ENCODE measurements at regions not wholly inside any gene's neighbourhood (a gene's known extent, or its start where the extent isn't known, plus 50 kb on each side); places are given as distances from the start of the nearest gene placed in this dataset.
"Not testable (repeated sequence)": the region's sequence is repeated elsewhere in the genome, so short reads cannot be mapped to it uniquely, and the experiment has no call there.

DNA sequence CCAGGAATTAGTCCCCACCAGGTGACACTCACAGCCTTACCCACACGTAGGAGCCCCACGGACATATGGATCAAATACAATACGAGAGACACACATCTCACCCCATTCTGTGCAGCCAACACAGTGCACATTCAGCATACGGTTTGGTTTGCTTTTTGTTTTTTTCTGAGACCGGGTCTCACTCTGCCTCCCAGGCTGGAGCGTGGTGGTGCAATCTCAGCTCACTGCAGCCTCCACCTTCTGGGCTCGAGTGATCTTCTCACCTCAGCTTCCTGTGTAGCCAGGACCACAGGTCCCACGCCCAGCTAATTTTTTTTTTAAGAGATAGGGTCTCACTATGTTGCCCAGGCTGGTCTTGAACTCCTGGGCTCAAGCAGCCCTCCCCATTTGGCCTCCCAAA is 102.8 kb downstream of the POTEB start:
- not testable (repeated sequence) for H3K4me3 Mint-ChIP-seq; H3K27ac Mint-ChIP-seq; H3K9me3 Mint-ChIP-seq; H3K4me1 Mint-ChIP-seq (ENCODE audit: low read depth); H3K27me3 Mint-ChIP-seq; H3K36me3 Mint-ChIP-seq (ENCODE audit: low read depth)

DNA sequence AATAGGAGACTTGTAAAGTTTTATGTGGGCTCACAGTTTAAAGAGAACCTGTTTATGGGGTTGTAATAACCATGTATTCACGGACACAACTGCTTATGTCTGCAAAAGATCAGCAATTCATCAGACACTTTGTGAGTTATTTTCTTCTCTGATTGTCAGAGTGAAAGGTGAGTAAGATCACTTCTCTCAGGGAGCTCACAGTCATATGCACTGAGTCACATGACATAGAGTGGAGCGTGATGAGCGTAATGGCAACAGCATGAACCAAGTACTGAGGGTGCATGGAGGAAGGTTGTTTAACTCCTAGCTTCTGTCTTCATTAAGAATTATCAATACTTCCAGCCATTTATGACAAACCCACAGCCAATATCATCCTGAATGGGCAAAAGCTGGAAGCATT is 111.0 kb downstream of the POTEB start:
- H3K4me1 Mint-ChIP-seq (ENCODE audit: low read depth); H3K4me3 Mint-ChIP-seq; H3K36me3 Mint-ChIP-seq (ENCODE audit: low read depth); H3K27me3 Mint-ChIP-seq; H3K9me3 Mint-ChIP-seq; H3K27ac Mint-ChIP-seq: not testable (repeated sequence)

- not testable (repeated sequence) for H3K36me3 Mint-ChIP-seq (ENCODE audit: low read depth); H3K27me3 Mint-ChIP-seq; H3K27ac Mint-ChIP-seq; H3K4me3 Mint-ChIP-seq; H3K9me3 Mint-ChIP-seq; H3K4me1 Mint-ChIP-seq (ENCODE audit: low read depth)
Observed at GRCh38 chr15:21763756-21764155, 113.8 kb downstream of the POTEB start.

GRCh38 chr15:21760250-21761023 is 117.1 kb downstream of the POTEB start:
- not testable (repeated sequence) for H3K27ac Mint-ChIP-seq, H3K9me3 Mint-ChIP-seq

DNA sequence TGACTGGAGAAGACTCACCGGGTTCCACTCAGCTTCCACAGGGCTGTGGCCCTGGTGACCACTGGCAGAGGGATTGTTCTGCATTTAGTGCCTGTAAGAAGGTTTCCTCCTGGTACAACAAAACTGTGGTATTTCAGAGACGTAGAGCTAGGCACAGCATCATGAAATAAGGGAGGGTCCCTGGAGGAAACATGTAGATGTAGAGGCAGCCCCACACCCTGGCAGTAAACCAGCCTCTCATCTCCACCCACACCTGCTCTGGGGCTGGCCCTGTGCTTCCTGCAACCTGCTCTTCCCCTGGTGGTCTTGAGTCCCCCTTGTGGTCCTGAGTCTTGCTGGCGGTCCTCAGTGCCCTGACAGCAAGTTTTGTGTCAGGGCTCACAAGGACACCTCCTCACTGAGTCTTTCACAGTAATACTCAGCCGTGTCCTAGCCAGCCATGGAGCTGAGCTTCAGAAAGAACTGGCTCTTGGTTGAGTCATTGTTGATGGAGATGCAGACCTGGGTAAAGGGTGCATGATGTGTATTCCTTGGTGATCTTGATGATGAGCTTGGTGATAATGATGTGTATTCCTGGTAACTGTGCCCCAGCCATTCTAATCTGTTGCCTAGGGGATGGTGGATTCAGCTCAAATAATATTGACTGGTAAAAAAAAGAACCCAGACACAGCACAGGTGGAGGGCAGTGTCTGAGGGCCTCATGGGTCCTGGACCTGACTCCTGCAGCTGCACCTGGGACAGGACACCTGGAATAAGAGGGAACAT is 118.0 kb downstream of the POTEB start:
- not testable (repeated sequence) for H3K4me1 Mint-ChIP-seq (ENCODE audit: low read depth); H3K9me3 Mint-ChIP-seq; H3K36me3 Mint-ChIP-seq (ENCODE audit: low read depth); H3K4me3 Mint-ChIP-seq; H3K27me3 Mint-ChIP-seq; H3K27ac Mint-ChIP-seq

More at GRCh38 chr15:21760250-21761023, 117.1 kb downstream of the POTEB start:
- not testable (repeated sequence) for H3K27me3 Mint-ChIP-seq; H3K4me1 Mint-ChIP-seq (ENCODE audit: low read depth); H3K4me3 Mint-ChIP-seq; H3K36me3 Mint-ChIP-seq (ENCODE audit: low read depth)

DNA sequence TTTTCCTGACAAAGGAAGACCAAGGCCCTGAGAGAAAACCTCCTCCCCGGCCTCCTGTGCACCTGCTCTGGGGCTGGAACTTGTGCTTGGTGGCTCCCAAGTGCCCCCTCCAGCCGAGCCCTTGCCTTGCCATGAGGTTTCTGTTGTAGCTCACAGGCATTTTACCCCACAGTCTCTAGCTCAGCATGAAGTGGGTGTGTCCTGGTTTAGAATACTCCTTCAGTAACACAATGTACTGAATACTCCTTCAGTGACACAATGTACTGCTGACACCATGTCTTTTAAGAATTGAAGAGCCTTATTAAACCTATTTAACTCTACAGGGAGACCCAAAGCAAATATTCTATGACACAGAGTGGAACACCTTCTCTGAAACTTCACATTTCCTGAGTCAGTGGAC is 123.7 kb downstream of the POTEB start:
- not testable (repeated sequence) for H3K27me3 Mint-ChIP-seq; H3K9me3 Mint-ChIP-seq; H3K4me3 Mint-ChIP-seq; H3K4me1 Mint-ChIP-seq (ENCODE audit: low read depth); H3K36me3 Mint-ChIP-seq (ENCODE audit: low read depth); H3K27ac Mint-ChIP-seq

DNA sequence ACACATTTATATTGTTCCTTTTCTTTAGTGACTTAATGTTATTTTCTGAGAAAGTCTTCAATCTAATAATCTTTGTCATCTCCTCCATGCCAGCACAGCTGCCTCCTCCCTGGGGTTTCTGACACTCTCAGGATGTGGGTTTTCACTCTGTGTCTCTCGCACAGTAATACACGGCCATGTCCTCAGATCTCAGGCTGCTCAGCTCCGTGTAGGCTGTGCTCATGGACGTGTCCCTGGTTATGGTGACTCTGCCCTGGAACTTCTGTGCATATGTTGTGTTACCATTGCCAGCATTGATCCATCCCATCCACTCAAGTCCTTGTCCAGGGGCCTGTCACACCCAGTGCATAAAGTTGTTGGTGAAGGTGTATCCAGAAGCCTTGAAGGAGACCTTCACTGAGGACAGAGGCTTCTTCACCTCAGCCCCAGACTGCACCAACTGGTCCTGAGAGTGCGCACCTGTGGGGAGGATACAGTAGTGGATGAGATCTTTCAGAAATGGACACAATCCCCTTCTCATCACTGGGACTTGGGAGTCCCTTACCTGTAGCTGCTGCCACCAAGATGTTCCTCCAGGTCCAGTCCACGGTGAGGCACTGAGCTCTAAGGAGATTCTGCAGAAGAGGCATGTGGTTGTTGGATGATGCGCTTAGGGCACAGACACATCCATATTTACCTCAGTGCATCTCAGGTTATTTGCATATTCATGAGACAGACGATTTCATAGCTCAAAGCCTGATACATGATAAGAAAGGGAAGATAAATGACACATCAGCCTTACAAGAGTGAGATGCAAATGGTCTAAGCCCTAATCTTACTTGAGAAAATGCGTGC is 125.2 kb downstream of the POTEB start:
- not testable (repeated sequence) for H3K4me1 Mint-ChIP-seq (ENCODE audit: low read depth); H3K9me3 Mint-ChIP-seq

DNA sequence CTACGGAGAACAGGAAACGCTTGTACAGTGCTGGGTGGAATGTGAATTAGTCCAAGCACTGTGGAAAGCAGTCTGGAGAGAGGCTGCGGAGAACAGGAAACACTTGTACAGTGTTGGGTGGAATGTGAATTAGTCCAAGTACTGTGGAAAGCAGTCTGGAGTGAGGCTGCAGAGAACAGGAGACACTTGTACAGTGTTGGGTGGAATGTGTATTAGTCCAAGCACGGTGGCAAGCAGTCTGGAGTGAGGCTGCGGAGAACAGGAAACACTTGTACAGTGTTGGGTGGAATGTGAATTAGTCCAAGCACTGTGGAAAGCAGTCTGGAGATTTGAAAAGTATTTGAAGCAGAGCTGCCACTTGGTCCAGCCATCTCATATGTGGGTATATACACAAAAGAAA is 128.4 kb downstream of the POTEB start:
- not testable (repeated sequence) for H3K4me3 Mint-ChIP-seq; H3K27ac Mint-ChIP-seq; H3K27me3 Mint-ChIP-seq; H3K9me3 Mint-ChIP-seq; H3K4me1 Mint-ChIP-seq (ENCODE audit: low read depth); H3K36me3 Mint-ChIP-seq (ENCODE audit: low read depth)

More for the DNA sequence above, 125.2 kb downstream of the POTEB start:
- not testable (repeated sequence) for H3K27me3 Mint-ChIP-seq; H3K36me3 Mint-ChIP-seq (ENCODE audit: low read depth); H3K27ac Mint-ChIP-seq; H3K4me3 Mint-ChIP-seq

- peak overlapping the region; percentile 85 for H3K27ac Mint-ChIP-seq
- not testable (repeated sequence) for H3K4me3 Mint-ChIP-seq; H3K4me1 Mint-ChIP-seq (ENCODE audit: low read depth); H3K9me3 Mint-ChIP-seq; H3K27me3 Mint-ChIP-seq; H3K36me3 Mint-ChIP-seq (ENCODE audit: low read depth)
Observed at GRCh38 chr15:21744245-21744915, 133.2 kb downstream of the POTEB start.

DNA sequence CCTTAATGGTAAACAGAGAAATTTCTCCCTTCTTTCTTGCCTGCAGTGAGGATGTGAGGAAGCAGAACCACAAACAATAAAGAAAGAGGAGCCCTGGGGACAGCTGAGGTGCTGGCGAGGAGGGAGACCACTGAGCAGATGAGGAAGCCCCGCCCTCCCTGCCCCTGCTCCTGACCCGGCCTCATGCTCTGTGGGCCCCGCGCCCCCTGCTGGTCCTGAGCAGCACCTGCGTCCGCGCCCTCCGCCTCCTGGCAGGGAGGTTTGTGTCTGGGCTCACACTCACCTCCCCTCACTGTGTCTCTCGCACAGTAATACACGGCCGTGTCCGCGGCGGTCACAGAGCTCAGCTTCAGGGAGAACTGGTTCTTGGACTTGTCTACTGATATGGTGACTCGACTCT is 135.5 kb downstream of the POTEB start:
- not testable (repeated sequence) for H3K4me3 Mint-ChIP-seq; H3K36me3 Mint-ChIP-seq (ENCODE audit: low read depth); H3K27me3 Mint-ChIP-seq; H3K27ac Mint-ChIP-seq; H3K4me1 Mint-ChIP-seq (ENCODE audit: low read depth); H3K9me3 Mint-ChIP-seq

DNA sequence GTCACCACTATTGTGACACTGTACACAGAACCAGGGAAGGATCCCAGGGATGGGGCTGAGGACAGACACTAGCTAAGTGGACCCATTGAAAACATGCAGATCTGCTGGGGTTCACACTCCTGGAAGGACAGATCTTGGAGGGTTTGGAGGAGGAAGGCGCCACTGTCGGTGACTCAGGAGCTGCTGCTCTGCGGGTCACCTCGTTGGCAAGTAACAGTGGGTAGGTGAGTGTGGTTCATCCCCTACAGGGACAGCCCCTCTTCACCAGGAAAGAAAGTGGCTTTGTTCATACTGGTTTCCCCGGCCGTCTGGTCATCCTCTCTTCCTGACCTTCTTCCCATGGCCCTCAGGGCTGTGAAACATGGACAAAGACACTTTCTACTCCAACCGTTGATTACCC is 139.5 kb downstream of the POTEB start:
- H3K9me3 Mint-ChIP-seq; H3K27ac Mint-ChIP-seq; H3K27me3 Mint-ChIP-seq; H3K4me3 Mint-ChIP-seq; H3K4me1 Mint-ChIP-seq (ENCODE audit: low read depth); H3K36me3 Mint-ChIP-seq (ENCODE audit: low read depth): not testable (repeated sequence)

- not testable (repeated sequence) for H3K27ac Mint-ChIP-seq; H3K4me3 Mint-ChIP-seq; H3K27me3 Mint-ChIP-seq; H3K36me3 Mint-ChIP-seq (ENCODE audit: low read depth); H3K4me1 Mint-ChIP-seq (ENCODE audit: low read depth); H3K9me3 Mint-ChIP-seq
Observed at GRCh38 chr15:21736443-21736842, 141.1 kb downstream of the POTEB start.

DNA sequence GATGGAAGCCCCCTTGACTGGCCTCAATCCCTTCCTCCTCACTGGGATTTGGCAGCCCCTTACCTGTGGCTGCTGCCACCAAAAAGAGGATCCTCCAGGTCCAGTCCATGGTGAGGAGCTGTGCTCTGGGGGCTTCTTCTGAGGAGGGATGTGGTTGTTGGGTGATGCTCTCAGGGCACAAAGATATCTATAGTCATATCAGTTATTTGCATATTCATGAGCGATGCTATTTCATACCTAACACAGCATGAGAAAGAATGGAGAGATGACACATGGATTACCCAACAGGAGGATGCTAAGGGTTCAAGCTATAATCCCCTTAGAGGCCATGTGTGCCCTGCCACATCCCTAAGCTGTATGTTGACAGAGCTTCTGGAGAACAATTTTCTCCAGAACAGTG is 141.7 kb downstream of the POTEB start:
- not testable (repeated sequence) for H3K27me3 Mint-ChIP-seq; H3K27ac Mint-ChIP-seq; H3K9me3 Mint-ChIP-seq; H3K36me3 Mint-ChIP-seq (ENCODE audit: low read depth); H3K4me1 Mint-ChIP-seq (ENCODE audit: low read depth); H3K4me3 Mint-ChIP-seq

DNA sequence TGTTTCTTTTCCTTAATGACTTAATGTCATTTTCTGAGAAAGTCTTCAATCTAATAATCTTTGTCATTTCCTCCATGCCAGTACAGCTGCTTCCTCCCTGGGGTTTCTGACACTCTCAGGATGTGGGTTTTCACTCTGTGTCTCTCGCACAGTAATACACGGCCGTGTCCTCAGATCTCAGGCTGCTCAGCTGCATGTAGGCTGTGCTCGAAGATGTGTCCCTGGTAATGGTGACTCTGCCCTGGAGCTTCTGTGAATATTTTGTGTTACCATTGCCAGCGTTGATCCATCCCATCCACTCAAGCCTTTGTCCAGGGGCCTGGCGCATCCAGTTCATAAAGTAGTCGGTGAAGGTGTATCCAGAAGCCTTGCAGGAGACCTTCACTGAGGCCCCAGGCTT is 142.2 kb downstream of the POTEB start:
- H3K27me3 Mint-ChIP-seq; H3K36me3 Mint-ChIP-seq (ENCODE audit: low read depth): not testable (repeated sequence)

DNA sequence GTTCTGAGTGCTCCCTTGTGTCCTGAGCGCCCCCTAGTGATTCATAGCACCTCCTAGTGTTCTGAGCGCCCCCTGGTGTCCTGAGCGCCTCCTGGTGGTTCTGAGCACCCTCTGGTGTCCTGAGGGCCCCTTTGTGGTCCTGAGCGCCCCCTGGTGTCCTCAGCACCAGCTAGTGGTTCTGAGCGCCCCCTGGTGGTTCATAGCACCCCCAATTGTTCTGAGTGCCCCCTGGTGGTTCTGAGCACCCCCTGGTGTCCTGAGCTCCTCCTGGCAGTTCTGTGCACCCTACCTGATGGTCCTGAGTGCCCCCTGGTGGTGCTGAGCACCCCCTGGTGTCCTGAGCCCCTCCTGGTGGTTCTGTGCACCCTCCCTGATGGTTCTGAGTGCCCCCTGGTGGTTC is 146.0 kb downstream of the POTEB start:
- H3K4me3 Mint-ChIP-seq; H3K36me3 Mint-ChIP-seq (ENCODE audit: low read depth); H3K4me1 Mint-ChIP-seq (ENCODE audit: low read depth); H3K27me3 Mint-ChIP-seq; H3K27ac Mint-ChIP-seq; H3K9me3 Mint-ChIP-seq: not testable (repeated sequence)

More for the DNA sequence above, 142.2 kb downstream of the POTEB start:
- not testable (repeated sequence) for H3K4me3 Mint-ChIP-seq; H3K4me1 Mint-ChIP-seq (ENCODE audit: low read depth); H3K27ac Mint-ChIP-seq; H3K9me3 Mint-ChIP-seq
